SK-N-SH (cell line): ENCODE measurements at regions not wholly inside any gene's neighbourhood (a gene's known extent, or its start where the extent isn't known, plus 50 kb on each side); places are given as distances from the start of the nearest gene placed in this dataset.

Experiments used
- CTCF ChIA-PET: fragments of 300-600, 350-600 bp; formaldehyde crosslinking; extraction: SDS; loops from one replicate; lab custom pipeline; 2021; lab: Yijun Ruan, JAX
- POLR2A ChIA-PET: fragments of 350-600 bp; sonication (Branson Sonifier 250); formaldehyde crosslinking; extraction: SDS; loops from one replicate; lab custom pipeline; 2020; ENCODE audit warnings: antibody characterized with exemption, inconsistent platforms; lab: Yijun Ruan, JAX
- DNase-seq: peaks from one replicate; pipeline ENCODE4 v3.0.0; 2012
- H2AFZ ChIP-seq: fragments of 200-600 bp; sonication (generic); 2 replicates; pipeline ENCODE4 v1.8.1; 2016; ENCODE audit warnings: antibody characterized with exemption, mild to moderate bottlenecking, low read depth
- H3F3A ChIP-seq: fragments of 200-600 bp; sonication (generic); replicated peaks from 2 replicates; pipeline ENCODE3; 2016; ENCODE audit warnings: antibody characterized with exemption, mild to moderate bottlenecking; ENCODE audit not compliant: insufficient read depth
- H3K27ac ChIP-seq, 2 experiments: fragments of 200-500 bp in 1 of 2; fragments of 200-600 bp in 1 of 2; sonication (Bioruptor generic) in 1 of 2; sonication (generic), shearing (Covaris generic) in 1 of 2; 2 replicates each; pipeline versions ENCODE4 v1.5.1 to v1.6.1; 2014 to 2016; ENCODE audit warnings: low read depth in 2 of 2, inconsistent platforms in 1 of 2, low read length in 1 of 2, mild to moderate bottlenecking in 1 of 2, mixed read lengths in 1 of 2
- H3K27me3 ChIP-seq: fragments of 200-600 bp; sonication (generic), shearing (Covaris generic); 2 replicates; pipeline ENCODE4 v1.6.1; 2016; ENCODE audit warnings: mixed run types; ENCODE audit not compliant: insufficient read depth
- H3K36me3 ChIP-seq, 2 experiments: fragments of 200-500 bp in 1 of 2; fragments of 200-600 bp in 1 of 2; sonication (Bioruptor generic) in 1 of 2; sonication (generic) in 1 of 2; replicated peaks in 1 of 2; 2 replicates each; pipeline versions ENCODE3 to v1.5.1; 2014 to 2016; ENCODE audit warnings: low read length in 1 of 2, mild to moderate bottlenecking in 1 of 2; ENCODE audit not compliant: insufficient read depth in 2 of 2, control insufficient read depth in 1 of 2
- H3K4me1 ChIP-seq, 2 experiments: fragments of 200-500 bp in 1 of 2; fragments of 200-600 bp in 1 of 2; sonication (Bioruptor generic) in 1 of 2; sonication (generic), shearing (Covaris generic) in 1 of 2; 2 replicates each; pipeline versions ENCODE4 v1.5.1 to v1.6.1; 2014 to 2016; ENCODE audit warnings: low read depth in 1 of 2, low read length in 1 of 2, mixed run types in 1 of 2; ENCODE audit not compliant: insufficient read depth in 2 of 2, control insufficient read depth in 1 of 2
- H3K4me2 ChIP-seq: fragments of 200-600 bp; sonication (generic), shearing (Covaris generic); 2 replicates; pipeline ENCODE4 v1.6.1; 2017; ENCODE audit warnings: mixed run types
- H3K4me3 ChIP-seq, 2 experiments: fragments of 200-500 bp in 1 of 2; fragments of 200-600 bp in 1 of 2; sonication (Bioruptor generic) in 1 of 2; sonication (generic), shearing (Covaris generic) in 1 of 2; 2 replicates each; pipeline versions ENCODE4 v1.5.1 to v1.8.1; 2014 to 2016; ENCODE audit warnings: low read depth in 2 of 2, inconsistent platforms in 1 of 2, low read length in 1 of 2, mild to moderate bottlenecking in 1 of 2, mixed read lengths in 1 of 2, moderate library complexity in 1 of 2
- H3K79me2 ChIP-seq: fragments of 200-600 bp; sonication (generic); 2 replicates; pipeline ENCODE4 v1.8.1; 2017; ENCODE audit warnings: mild to moderate bottlenecking; ENCODE audit not compliant: insufficient read depth
- H3K9ac ChIP-seq: fragments of 200-600 bp; sonication (generic); 2 replicates; pipeline ENCODE4 v1.6.1; 2017; ENCODE audit warnings: mixed run types
- H3K9me2 ChIP-seq: fragments of 200-600 bp; sonication (generic); 2 replicates; pipeline ENCODE4 v1.6.1; 2017; ENCODE audit warnings: mixed run types
- H3K9me3 ChIP-seq: fragments of 200-600 bp; sonication (generic); 2 replicates; pipeline ENCODE4 v1.6.1; 2017; ENCODE audit warnings: mixed run types, mild to moderate bottlenecking, moderate library complexity
- H4K20me1 ChIP-seq: fragments of 200-600 bp; sonication (generic); 2 replicates; pipeline ENCODE4 v1.6.1; 2017; ENCODE audit warnings: mild to moderate bottlenecking, mixed run types; ENCODE audit not compliant: insufficient read depth
- CHD2 ChIP-seq: fragments of 150-350 bp; IDR thresholded peaks from 2 replicates; pipeline ENCODE4 v1.6.1; 2018; ENCODE audit warnings: low read length; ENCODE audit not compliant: partially characterized antibody
- EP300 ChIP-seq, 2 experiments: IDR thresholded peaks; 2 replicates each; pipeline versions ENCODE4 v1.4.0 to v1.6.1; 2012; ENCODE audit warnings: borderline replicate concordance in 1 of 2, low read depth in 1 of 2, low read length in 1 of 2
- EZH2phosphoT487 ChIP-seq: fragments of 200-600 bp; sonication (generic); IDR thresholded peaks from 2 replicates; pipeline ENCODE4 v1.6.1; 2017; ENCODE audit warnings: low read depth, mixed run types, mild to moderate bottlenecking, antibody characterized with exemption, moderate library complexity, borderline replicate concordance
- FOXJ3 ChIP-seq: sonication (generic); formaldehyde crosslinking; IDR thresholded peaks from 2 replicates; pipeline ENCODE4 v1.5.1; 2020; ENCODE audit warnings: mild to moderate bottlenecking, missing genetic modification reagents
- FOXM1 ChIP-seq: IDR thresholded peaks from 2 replicates; pipeline ENCODE4 v1.4.0; 2012; ENCODE audit warnings: low read depth, mild to moderate bottlenecking
- GABPA ChIP-seq: IDR thresholded peaks from 2 replicates; pipeline ENCODE4 v1.4.0; 2012; ENCODE audit warnings: low read depth, mild to moderate bottlenecking
- IRF3 ChIP-seq: fragments of 150-350 bp; IDR thresholded peaks from 2 replicates; pipeline ENCODE4 v1.6.1; 2016; ENCODE audit warnings: mild to moderate bottlenecking, low read depth, low read length
- JUND ChIP-seq: IDR thresholded peaks from 2 replicates; pipeline ENCODE4 v1.4.0; 2012
- MEF2A ChIP-seq: IDR thresholded peaks from 2 replicates; pipeline ENCODE4 v1.4.0; 2012; ENCODE audit warnings: low read depth, borderline replicate concordance
- MXI1 ChIP-seq: IDR thresholded peaks from 2 replicates; pipeline ENCODE4 v1.6.1; 2012; ENCODE audit warnings: mild to moderate bottlenecking, low read depth, low read length, improper control_type of control experiment
- NRF1 ChIP-seq: IDR thresholded peaks from 2 replicates; pipeline ENCODE4 v1.6.1; 2012; ENCODE audit warnings: low read depth, mild to moderate bottlenecking, low read length
- POLR2AphosphoS5 ChIP-seq: IDR thresholded peaks from 2 replicates; pipeline ENCODE4 v1.6.1; 2012; ENCODE audit warnings: low read depth, low read length
- RAD21 ChIP-seq: IDR thresholded peaks from 2 replicates; pipeline ENCODE4 v1.6.1; 2012; ENCODE audit warnings: mild to moderate bottlenecking, low read length
- RCOR1 ChIP-seq: fragments of 150-350 bp; IDR thresholded peaks from 2 replicates; pipeline ENCODE4 v1.6.1; 2017; ENCODE audit warnings: antibody characterized with exemption, low read length
- RFX5 ChIP-seq: IDR thresholded peaks from 2 replicates; pipeline ENCODE4 v1.6.1; 2012; ENCODE audit warnings: mild to moderate bottlenecking, improper control_type of control experiment, low read length
- RXRA ChIP-seq: IDR thresholded peaks from 2 replicates; pipeline ENCODE4 v1.4.0; 2012; ENCODE audit warnings: low read depth, mild to moderate bottlenecking, borderline replicate concordance
- SIN3A ChIP-seq: IDR thresholded peaks from 2 replicates; pipeline ENCODE4 v1.6.1; 2012; ENCODE audit warnings: low read depth, mild to moderate bottlenecking, low read length, moderate library complexity, borderline replicate concordance
- TCF12 ChIP-seq: IDR thresholded peaks from 2 replicates; pipeline ENCODE4 v1.4.0; 2012
- TEAD4 ChIP-seq: IDR thresholded peaks from 2 replicates; pipeline ENCODE4 v1.4.0; 2012; ENCODE audit warnings: mild to moderate bottlenecking, borderline replicate concordance; ENCODE audit not compliant: insufficient read depth
- WGBS: methylation state at CpG from one replicate; pipeline ENCODE4 v1.1.6; 2017; ENCODE audit warnings: low lambda C conversion rate; 5-methylcytosine and 5-hydroxymethylcytosine counted together
- TF ChIP-seq, protein P1 (sequence below): IDR thresholded peaks from 2 replicates; pipeline ENCODE4 v1.4.0; 2012; ENCODE audit warnings: low read depth, borderline replicate concordance
- TF ChIP-seq, protein P2 (sequence below): IDR thresholded peaks from 2 replicates; pipeline ENCODE4; 2012
- TF ChIP-seq, protein P3 (sequence below): fragments of 200-600 bp; sonication (generic); IDR thresholded peaks from 2 replicates; pipeline ENCODE4 v1.6.1; 2017; ENCODE audit warnings: antibody characterized with exemption, mild to moderate bottlenecking, moderate library complexity
- TF ChIP-seq, protein P4 (sequence below): IDR thresholded peaks from 2 replicates; pipeline ENCODE4 v1.6.1; 2012; ENCODE audit warnings: mild to moderate bottlenecking, low read depth, low read length, moderate library complexity

DNA sequence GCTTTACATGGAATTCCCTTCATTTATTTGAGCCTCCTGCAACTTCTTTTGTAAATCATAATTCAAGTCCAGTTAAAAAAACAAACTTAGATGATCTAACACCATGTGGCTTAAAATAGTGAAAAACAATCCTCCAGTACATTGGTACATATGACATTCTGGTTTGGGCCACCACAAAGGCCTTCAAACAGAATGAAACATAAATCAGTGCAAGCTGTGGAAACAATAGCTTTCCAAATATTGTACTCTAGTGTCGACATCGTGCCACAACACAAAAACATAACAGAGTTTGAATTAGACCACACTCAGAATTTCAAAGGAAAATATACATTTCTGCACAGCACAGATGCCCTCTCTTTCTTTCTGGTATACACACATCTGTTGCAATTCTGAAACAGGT, 751.3 kb downstream of the SLC6A15 start (continued):
- no peak for TF ChIP-seq FOXJ3
- no peak for TF ChIP-seq TCF12
- no peak for TF ChIP-seq EZH2phosphoT487
- TF ChIP-seq SIN3A = no peak
- no peak for TF ChIP-seq CHD2
- no peak for TF ChIP-seq FOXM1

DNA sequence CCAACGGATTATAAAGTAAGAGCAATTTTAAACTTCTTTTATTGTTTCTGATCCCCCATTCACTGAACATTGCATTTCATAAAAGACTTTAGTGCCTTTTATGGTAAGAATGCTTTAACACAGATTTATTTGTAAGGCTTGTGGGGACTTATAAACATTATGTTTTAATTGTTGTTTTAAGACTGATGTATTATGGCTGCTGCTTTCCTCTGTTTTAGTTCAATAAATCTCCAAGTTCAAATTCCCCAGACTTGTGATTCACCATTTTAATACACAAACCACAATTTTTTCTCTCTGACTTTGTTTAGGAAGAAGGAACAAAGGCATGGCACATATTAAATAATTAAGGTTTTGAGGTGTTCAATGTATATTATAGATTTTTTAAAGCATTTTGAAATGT, 753.3 kb downstream of the SLC6A15 start:
- H4K20me1 ChIP-seq = no peaks in the 10 kb centered on the region
- ChIA-PET CTCF (no interaction called here), POLR2A (no interaction called here)
- H2AFZ ChIP-seq = peak overlapping the region; percentile 12; the same call in 1 of the 2 replicates
- no peak overlapping the region; a peak in 1 of 4 replicates for H3K4me3 ChIP-seq
- no peak overlapping the region for H3K4me2 ChIP-seq
- no peaks in the 10 kb centered on the region for H3K79me2 ChIP-seq
- H3K9ac ChIP-seq = no peak overlapping the region
- peak overlapping the region in 1 of 2 experiments; percentile 39; a peak in 1 of 4 replicates for H3K27ac ChIP-seq
- no peaks in the 10 kb centered on the region for H3F3A ChIP-seq
- DNase-seq = no peak
- no peaks in the 10 kb centered on the region for H3K9me3 ChIP-seq
- TF ChIP-seq MXI1 (no peak), IRF3 (no peak), RCOR1 (no peak), EP300 (IDR thresholded peaks at IDR 0.05; ENCODE audit: borderline replicate concordance in 1 of 2, low read depth in 1 of 2, low read length in 1 of 2) (no peak), MEF2A (no peak), RXRA (no peak), TEAD4 (no peak), JUND (no peak), RAD21 (no peak), POLR2AphosphoS5 (no peak), RFX5 (no peak), NRF1 (no peak), GABPA (no peak)
- TF ChIP-seq, protein P1, sequence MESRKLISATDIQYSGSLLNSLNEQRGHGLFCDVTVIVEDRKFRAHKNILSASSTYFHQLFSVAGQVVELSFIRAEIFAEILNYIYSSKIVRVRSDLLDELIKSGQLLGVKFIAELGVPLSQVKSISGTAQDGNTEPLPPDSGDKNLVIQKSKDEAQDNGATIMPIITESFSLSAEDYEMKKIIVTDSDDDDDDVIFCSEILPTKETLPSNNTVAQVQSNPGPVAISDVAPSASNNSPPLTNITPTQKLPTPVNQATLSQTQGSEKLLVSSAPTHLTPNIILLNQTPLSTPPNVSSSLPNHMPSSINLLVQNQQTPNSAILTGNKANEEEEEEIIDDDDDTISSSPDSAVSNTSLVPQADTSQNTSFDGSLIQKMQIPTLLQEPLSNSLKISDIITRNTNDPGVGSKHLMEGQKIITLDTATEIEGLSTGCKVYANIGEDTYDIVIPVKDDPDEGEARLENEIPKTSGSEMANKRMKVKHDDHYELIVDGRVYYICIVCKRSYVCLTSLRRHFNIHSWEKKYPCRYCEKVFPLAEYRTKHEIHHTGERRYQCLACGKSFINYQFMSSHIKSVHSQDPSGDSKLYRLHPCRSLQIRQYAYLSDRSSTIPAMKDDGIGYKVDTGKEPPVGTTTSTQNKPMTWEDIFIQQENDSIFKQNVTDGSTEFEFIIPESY = no peak
- TF ChIP-seq, protein P2, sequence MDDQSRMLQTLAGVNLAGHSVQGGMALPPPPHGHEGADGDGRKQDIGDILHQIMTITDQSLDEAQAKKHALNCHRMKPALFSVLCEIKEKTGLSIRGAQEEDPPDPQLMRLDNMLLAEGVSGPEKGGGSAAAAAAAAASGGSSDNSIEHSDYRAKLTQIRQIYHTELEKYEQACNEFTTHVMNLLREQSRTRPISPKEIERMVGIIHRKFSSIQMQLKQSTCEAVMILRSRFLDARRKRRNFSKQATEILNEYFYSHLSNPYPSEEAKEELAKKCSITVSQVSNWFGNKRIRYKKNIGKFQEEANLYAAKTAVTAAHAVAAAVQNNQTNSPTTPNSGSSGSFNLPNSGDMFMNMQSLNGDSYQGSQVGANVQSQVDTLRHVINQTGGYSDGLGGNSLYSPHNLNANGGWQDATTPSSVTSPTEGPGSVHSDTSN = no peak
- TF ChIP-seq, protein P3, sequence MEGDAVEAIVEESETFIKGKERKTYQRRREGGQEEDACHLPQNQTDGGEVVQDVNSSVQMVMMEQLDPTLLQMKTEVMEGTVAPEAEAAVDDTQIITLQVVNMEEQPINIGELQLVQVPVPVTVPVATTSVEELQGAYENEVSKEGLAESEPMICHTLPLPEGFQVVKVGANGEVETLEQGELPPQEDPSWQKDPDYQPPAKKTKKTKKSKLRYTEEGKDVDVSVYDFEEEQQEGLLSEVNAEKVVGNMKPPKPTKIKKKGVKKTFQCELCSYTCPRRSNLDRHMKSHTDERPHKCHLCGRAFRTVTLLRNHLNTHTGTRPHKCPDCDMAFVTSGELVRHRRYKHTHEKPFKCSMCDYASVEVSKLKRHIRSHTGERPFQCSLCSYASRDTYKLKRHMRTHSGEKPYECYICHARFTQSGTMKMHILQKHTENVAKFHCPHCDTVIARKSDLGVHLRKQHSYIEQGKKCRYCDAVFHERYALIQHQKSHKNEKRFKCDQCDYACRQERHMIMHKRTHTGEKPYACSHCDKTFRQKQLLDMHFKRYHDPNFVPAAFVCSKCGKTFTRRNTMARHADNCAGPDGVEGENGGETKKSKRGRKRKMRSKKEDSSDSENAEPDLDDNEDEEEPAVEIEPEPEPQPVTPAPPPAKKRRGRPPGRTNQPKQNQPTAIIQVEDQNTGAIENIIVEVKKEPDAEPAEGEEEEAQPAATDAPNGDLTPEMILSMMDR = no peak
- TF ChIP-seq, protein P4, sequence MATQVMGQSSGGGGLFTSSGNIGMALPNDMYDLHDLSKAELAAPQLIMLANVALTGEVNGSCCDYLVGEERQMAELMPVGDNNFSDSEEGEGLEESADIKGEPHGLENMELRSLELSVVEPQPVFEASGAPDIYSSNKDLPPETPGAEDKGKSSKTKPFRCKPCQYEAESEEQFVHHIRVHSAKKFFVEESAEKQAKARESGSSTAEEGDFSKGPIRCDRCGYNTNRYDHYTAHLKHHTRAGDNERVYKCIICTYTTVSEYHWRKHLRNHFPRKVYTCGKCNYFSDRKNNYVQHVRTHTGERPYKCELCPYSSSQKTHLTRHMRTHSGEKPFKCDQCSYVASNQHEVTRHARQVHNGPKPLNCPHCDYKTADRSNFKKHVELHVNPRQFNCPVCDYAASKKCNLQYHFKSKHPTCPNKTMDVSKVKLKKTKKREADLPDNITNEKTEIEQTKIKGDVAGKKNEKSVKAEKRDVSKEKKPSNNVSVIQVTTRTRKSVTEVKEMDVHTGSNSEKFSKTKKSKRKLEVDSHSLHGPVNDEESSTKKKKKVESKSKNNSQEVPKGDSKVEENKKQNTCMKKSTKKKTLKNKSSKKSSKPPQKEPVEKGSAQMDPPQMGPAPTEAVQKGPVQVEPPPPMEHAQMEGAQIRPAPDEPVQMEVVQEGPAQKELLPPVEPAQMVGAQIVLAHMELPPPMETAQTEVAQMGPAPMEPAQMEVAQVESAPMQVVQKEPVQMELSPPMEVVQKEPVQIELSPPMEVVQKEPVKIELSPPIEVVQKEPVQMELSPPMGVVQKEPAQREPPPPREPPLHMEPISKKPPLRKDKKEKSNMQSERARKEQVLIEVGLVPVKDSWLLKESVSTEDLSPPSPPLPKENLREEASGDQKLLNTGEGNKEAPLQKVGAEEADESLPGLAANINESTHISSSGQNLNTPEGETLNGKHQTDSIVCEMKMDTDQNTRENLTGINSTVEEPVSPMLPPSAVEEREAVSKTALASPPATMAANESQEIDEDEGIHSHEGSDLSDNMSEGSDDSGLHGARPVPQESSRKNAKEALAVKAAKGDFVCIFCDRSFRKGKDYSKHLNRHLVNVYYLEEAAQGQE = no peak
- H3K9me2 ChIP-seq = no peaks in the 10 kb centered on the region
- H3K27me3 ChIP-seq = no peaks in the 10 kb centered on the region
- H3K4me1 ChIP-seq = no peaks in the 10 kb centered on the region; a peak in 1 of 4 replicates
- 95% methylated on average over 1 of the region's 1 CpG for WGBS
- H3K36me3 ChIP-seq = no peaks in the 10 kb centered on the region
